Breast epithelium (tissue), 4 donors: ENCODE measurements at regions not wholly inside any gene's neighbourhood (a gene's known extent, or its start where the extent isn't known, plus 50 kb on each side); places are given as distances from the start of the nearest gene placed in this dataset.
A peak's percentile ranks its signal among the peaks of the same experiment; 100 is the strongest.

Source experiments
- DNase-seq, 2 donors: peaks; one replicate each; pipeline ENCODE4 v3.0.0-alpha.2; 2019; ENCODE audit warnings: low spot score in 2 of 2
- H3K27ac ChIP-seq, 2 donors: fragments of 200-600 bp; sonication (generic) in 1 of 2; one replicate each; pipeline ENCODE4 v1.5.1; 2016 to 2019; ENCODE audit warnings: mild to moderate bottlenecking in 1 of 2
- H3K27me3 ChIP-seq, 2 donors: fragments of 200-600 bp; sonication (generic) in 1 of 2; one replicate each; pipeline versions ENCODE4 v1.5.1 to v1.6.0; 2017 to 2019; ENCODE audit warnings: control low read depth in 1 of 2, mild to moderate bottlenecking in 1 of 2
- H3K36me3 ChIP-seq: fragments of 200-600 bp; one replicate; pipeline ENCODE4 v1.5.1; 2019
- H3K4me1 ChIP-seq, 2 donors: fragments of 200-600 bp; sonication (generic); one replicate each; pipeline ENCODE4 v1.5.1; 2016 to 2019; ENCODE audit warnings: control low read depth in 1 of 2
- H3K4me3 ChIP-seq, 3 donors: fragments of 200-600 bp; sonication (generic); 1 replicate in 2 of 3; 2 replicates in 1 of 3; pipeline ENCODE4 v1.5.1; 2016 to 2019; ENCODE audit warnings: mild to moderate bottlenecking in 3 of 3, moderate library complexity in 2 of 3
- H3K9me3 ChIP-seq, 2 donors: fragments of 200-600 bp; sonication (generic) in 1 of 2; one replicate each; pipeline ENCODE4 v1.5.1; 2016 to 2019; ENCODE audit warnings: control low read depth in 1 of 2
- POLR2A ChIP-seq: fragments of 450-650 bp; IDR thresholded peaks from one replicate; pipeline ENCODE4 v1.6.1; 2016; ENCODE audit warnings: antibody characterized with exemption, mild to moderate bottlenecking, moderate library complexity
- POLR2AphosphoS5 ChIP-seq, 3 donors: sonication (generic); formaldehyde crosslinking; IDR thresholded peaks; one replicate each; pipeline ENCODE4 v1.6.1; 2017; ENCODE audit warnings: antibody characterized with exemption in 3 of 3
- intact Hi-C: fragments of 100-400 bp; cut with DNase I; formaldehyde crosslinking; loops from one replicate; pipeline ENCODE4 v1.15.1; 2023; ENCODE audit warnings: low total_unique reads
- TF ChIP-seq, protein P1 (sequence below), 3 donors: fragments of 450-650 bp; IDR thresholded peaks; one replicate each; pipeline ENCODE4 v1.5.1; 2016 to 2017; ENCODE audit warnings: antibody characterized with exemption in 3 of 3, mild to moderate bottlenecking in 3 of 3, moderate library complexity in 3 of 3

DNA sequence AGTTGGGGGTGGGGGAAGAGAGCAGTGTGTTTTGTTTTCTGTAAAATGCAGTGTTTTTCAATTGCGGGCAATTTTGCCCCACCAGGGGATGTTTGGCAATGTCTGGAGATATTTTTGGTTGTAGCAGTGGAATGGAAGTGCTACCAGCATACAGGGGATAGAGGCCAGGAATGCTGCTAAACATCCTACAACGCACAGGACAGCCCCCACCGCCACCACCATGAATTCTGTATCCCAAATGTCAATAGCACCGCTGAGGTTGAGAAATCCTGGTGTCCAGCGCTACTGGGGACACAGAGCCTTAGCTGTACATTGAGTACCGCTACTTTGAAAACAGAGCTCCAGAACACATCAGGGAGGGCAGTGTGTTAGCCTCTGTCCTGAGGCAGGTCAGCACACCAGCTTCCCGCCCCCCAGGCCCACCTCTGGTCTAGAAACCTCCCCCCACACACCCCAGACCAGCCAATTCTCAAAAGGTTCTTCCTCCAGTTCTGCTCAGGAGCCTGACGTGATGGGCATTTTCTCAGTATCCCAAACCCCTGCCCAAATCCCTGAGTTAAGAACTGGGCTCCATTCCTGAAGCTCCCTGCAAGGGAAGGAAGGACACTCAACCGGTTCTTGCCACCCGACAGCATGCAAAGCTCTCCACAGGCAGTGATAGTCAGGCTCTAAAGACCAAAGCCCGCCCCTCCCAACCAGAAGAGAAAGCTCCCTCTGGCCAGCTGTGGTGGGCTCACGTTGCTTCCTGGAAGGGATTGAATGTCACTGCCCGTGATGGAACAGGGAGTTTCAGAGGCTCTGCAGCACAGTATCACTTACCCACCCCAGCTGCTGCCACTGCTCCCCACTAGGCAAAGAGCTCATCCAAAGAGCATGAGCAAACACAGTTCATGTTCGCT is 321.5 kb upstream of the JARID2 start:
- no peak for TF ChIP-seq POLR2AphosphoS5 (IDR thresholded peaks at IDR 0.05)
- TF ChIP-seq POLR2A = no peak
- TF ChIP-seq, protein P1, sequence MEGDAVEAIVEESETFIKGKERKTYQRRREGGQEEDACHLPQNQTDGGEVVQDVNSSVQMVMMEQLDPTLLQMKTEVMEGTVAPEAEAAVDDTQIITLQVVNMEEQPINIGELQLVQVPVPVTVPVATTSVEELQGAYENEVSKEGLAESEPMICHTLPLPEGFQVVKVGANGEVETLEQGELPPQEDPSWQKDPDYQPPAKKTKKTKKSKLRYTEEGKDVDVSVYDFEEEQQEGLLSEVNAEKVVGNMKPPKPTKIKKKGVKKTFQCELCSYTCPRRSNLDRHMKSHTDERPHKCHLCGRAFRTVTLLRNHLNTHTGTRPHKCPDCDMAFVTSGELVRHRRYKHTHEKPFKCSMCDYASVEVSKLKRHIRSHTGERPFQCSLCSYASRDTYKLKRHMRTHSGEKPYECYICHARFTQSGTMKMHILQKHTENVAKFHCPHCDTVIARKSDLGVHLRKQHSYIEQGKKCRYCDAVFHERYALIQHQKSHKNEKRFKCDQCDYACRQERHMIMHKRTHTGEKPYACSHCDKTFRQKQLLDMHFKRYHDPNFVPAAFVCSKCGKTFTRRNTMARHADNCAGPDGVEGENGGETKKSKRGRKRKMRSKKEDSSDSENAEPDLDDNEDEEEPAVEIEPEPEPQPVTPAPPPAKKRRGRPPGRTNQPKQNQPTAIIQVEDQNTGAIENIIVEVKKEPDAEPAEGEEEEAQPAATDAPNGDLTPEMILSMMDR (IDR thresholded peaks at IDR 0.05) = no peak
- H3K27me3 ChIP-seq = no peaks in the 10 kb centered on the region
- no peak overlapping the region for H3K4me3 ChIP-seq
- no peaks in the 10 kb centered on the region for H3K4me1 ChIP-seq
- no peaks in the 10 kb centered on the region for H3K9me3 ChIP-seq
- H3K27ac ChIP-seq = no peak overlapping the region
- H3K36me3 ChIP-seq = no peaks in the 10 kb centered on the region
- no peak for DNase-seq
- intact Hi-C loops = no loop called here

DNA sequence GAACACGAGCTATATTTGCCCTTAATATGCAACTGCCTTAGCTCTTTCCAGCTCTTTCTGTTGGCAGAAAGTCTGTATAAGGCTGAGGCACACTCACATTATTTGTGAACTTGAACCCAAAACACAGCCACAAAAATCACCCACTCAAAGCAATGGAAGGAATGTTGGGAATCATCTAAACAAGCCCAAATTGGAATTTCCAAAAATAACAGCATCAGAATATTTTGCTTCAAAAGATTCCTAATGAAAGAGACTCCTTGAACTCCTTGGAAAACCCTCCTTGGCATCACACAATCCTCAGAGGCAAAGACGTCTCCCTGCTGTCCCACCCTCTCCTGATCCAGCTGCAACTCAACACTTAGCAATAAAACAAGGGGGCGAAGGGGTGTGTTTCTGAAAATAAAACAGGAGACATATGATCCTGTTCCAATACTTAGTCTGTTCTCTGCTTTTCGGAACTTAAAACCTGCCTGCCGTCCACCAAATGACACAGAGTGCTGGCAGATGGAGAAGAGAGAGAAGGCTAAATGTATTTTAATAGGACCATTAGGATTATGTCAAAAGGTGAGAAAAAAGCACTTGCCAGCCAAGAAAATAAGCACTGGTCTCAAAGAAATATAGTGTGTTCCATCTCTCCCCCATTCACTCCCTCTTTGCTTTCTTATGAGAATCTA is 320.7 kb upstream of the JARID2 start:
- no peaks in the 10 kb centered on the region for H3K9me3 ChIP-seq
- DNase-seq = no peak
- H3K27me3 ChIP-seq = no peaks in the 10 kb centered on the region
- H3K36me3 ChIP-seq = no peaks in the 10 kb centered on the region
- intact Hi-C loops = no loop called here
- TF ChIP-seq, protein P1 (IDR thresholded peaks at IDR 0.05) = no peak
- TF ChIP-seq POLR2A = no peak
- TF ChIP-seq POLR2AphosphoS5 (IDR thresholded peaks at IDR 0.05) = no peak
- H3K27ac ChIP-seq = no peak overlapping the region
- H3K4me1 ChIP-seq = no peaks in the 10 kb centered on the region
- H3K4me3 ChIP-seq = no peak overlapping the region

- Histone ChIP-seq H3K27me3 (no peaks in the 10 kb centered on the region), H3K36me3 (no peaks in the 10 kb centered on the region), H3K27ac (no peak overlapping the region), H3K4me3 (no peak overlapping the region), H3K9me3 (no peaks in the 10 kb centered on the region), H3K4me1 (no peaks in the 10 kb centered on the region)
- intact Hi-C loops = no loop called here
- no peak for DNase-seq
- TF ChIP-seq POLR2A (no peak), POLR2AphosphoS5 (IDR thresholded peaks at IDR 0.05) (no peak)
- TF ChIP-seq, protein P1 (IDR thresholded peaks at IDR 0.05) = no peak
Observed at GRCh38 chr6:14925699-14926026, 320.2 kb upstream of the JARID2 start.

- no peaks in the 10 kb centered on the region for H3K36me3 ChIP-seq
- intact Hi-C loops = no loop called here
- peak in 1 of 3 donors; percentile 34 for TF ChIP-seq POLR2AphosphoS5 (IDR thresholded peaks at IDR 0.05)
- TF ChIP-seq, protein P1 (IDR thresholded peaks at IDR 0.05) = no peak
Observed at GRCh38 chr6:14927398-14927797, 318.5 kb upstream of the JARID2 start.

GRCh38 chr6:14929291-14929690 is 316.6 kb upstream of the JARID2 start:
- no peak for DNase-seq
- Histone ChIP-seq H3K27ac (no peak overlapping the region), H3K27me3 (no peaks in the 10 kb centered on the region), H3K9me3 (no peaks in the 10 kb centered on the region), H3K4me1 (peaks cover 0 to 7% of the 10 kb centered on the region in 2 donors), H3K36me3 (no peaks in the 10 kb centered on the region), H3K4me3 (no peak overlapping the region)
- TF ChIP-seq, protein P1 (IDR thresholded peaks at IDR 0.05) = no peak
- TF ChIP-seq POLR2A (no peak), POLR2AphosphoS5 (IDR thresholded peaks at IDR 0.05) (no peak)
- intact Hi-C loops = no loop called here

More at GRCh38 chr6:14927398-14927797, 318.5 kb upstream of the JARID2 start:
- DNase-seq = peak in 1 of 2 donors; percentile 24
- no peak overlapping the region for H3K27ac ChIP-seq
- H3K9me3 ChIP-seq = no peaks in the 10 kb centered on the region
- no peaks in the 10 kb centered on the region for H3K27me3 ChIP-seq
- H3K4me3 ChIP-seq = no peak overlapping the region
- no peaks in the 10 kb centered on the region for H3K4me1 ChIP-seq
